PC-3 (cell line): ENCODE measurements at regions not wholly inside any gene's neighbourhood (a gene's known extent, or its start where the extent isn't known, plus 50 kb on each side); places are given as distances from the start of the nearest gene placed in this dataset.

ENCODE experiments used
- ATAC-seq: fragments of 200-7000 bp; cut with Tn5 transposase; 2 replicates; pipeline ENCODE4 v1.9.1; 2020; ENCODE audit warnings: mild to moderate bottlenecking, moderate library complexity
- BruUV-seq: library from RNA; stranded (reverse); fragments of 400-500 nt; replicated peaks from 2 replicates; lab custom pipeline; 2021; lab: Mats Ljungman, UMichigan
- CTCF ChIA-PET: fragments of 300-600 bp; sonication (Branson Sonifier 250); formaldehyde crosslinking; loops from one replicate; lab custom pipeline; 2022; ENCODE audit warnings: antibody characterized with exemption; lab: Charles Lee
- POLR2A ChIA-PET: fragments of 300-600 bp; sonication (Branson Sonifier 250); formaldehyde crosslinking; loops from one replicate; lab custom pipeline; 2022; ENCODE audit warnings: antibody characterized with exemption; ENCODE audit not compliant: unreplicated experiment; lab: Charles Lee
- DNase-seq: peaks from one replicate; pipeline ENCODE4 v3.0.0-alpha.2; 2015
- H2AFZ ChIP-seq: fragments of 300-600 bp; sonication (generic); 2 replicates; pipeline ENCODE4 v1.6.0; 2016; ENCODE audit warnings: antibody characterized with exemption, low read length
- H3F3A ChIP-seq: fragments of 300-600 bp; sonication (generic); one replicate; pipeline ENCODE4 v1.6.0; 2017; ENCODE audit warnings: antibody characterized with exemption, low read length, control low read depth, mild to moderate bottlenecking; ENCODE audit not compliant: unreplicated experiment
- H3K27ac ChIP-seq: fragments of 300-600 bp; sonication (generic); 2 replicates; pipeline ENCODE4 v1.5.1; 2016; ENCODE audit warnings: mild to moderate bottlenecking, low read length
- H3K27me3 ChIP-seq: fragments of 300-600 bp; sonication (generic); 2 replicates; pipeline ENCODE4 v1.6.1; 2016; ENCODE audit warnings: low read length, mixed read lengths
- H3K36me3 ChIP-seq: fragments of 300-600 bp; sonication (generic); 2 replicates; pipeline ENCODE4 v1.6.1; 2016; ENCODE audit warnings: low read depth, mixed run types, low read length, mixed read lengths
- H3K4me1 ChIP-seq: fragments of 300-600 bp; sonication (generic); 2 replicates; pipeline ENCODE4 v1.5.1; 2016; ENCODE audit warnings: low read length; ENCODE audit not compliant: insufficient read depth
- H3K4me2 ChIP-seq: fragments of 300-600 bp; sonication (generic); 2 replicates; pipeline ENCODE4 v1.6.0; 2016; ENCODE audit warnings: low read length
- H3K4me3 ChIP-seq: fragments of 300-600 bp; sonication (generic); 2 replicates; pipeline ENCODE4 v1.5.1; 2016; ENCODE audit warnings: mild to moderate bottlenecking, low read length, mixed read lengths
- H3K79me2 ChIP-seq: fragments of 300-600 bp; sonication (generic); 2 replicates; pipeline ENCODE4 v1.6.1; 2017; ENCODE audit warnings: low read length, mixed read lengths
- H3K9ac ChIP-seq: fragments of 300-600 bp; sonication (generic); 2 replicates; pipeline ENCODE4 v1.6.0; 2016; ENCODE audit warnings: mild to moderate bottlenecking, low read length
- H3K9me2 ChIP-seq: fragments of 300-600 bp; sonication (generic); replicated peaks from 2 replicates; pipeline ENCODE4 v1.6.1; 2016; ENCODE audit warnings: mixed run types, low read length, mixed read lengths
- H3K9me3 ChIP-seq: fragments of 300-600 bp; sonication (generic); 2 replicates; pipeline ENCODE4 v1.6.1; 2016; ENCODE audit warnings: low read length, mixed read lengths
- H4K20me1 ChIP-seq: fragments of 300-600 bp; sonication (generic); 2 replicates; pipeline ENCODE4 v1.6.1; 2016; ENCODE audit warnings: low read length, mixed read lengths
- CTCF ChIP-seq: fragments of 300-600 bp; sonication (generic); conservative IDR thresholded peaks from 2 replicates; pipeline ENCODE4 v1.5.1; 2017; ENCODE audit warnings: antibody characterized with exemption, low read depth, mild to moderate bottlenecking, low read length
- EZH2 ChIP-seq: fragments of 300-600 bp; sonication (generic); IDR thresholded peaks from one replicate; pipeline ENCODE4 v1.6.1; 2017; ENCODE audit warnings: antibody characterized with exemption, mild to moderate bottlenecking, low read length; ENCODE audit not compliant: unreplicated experiment
- EZH2phosphoT487 ChIP-seq: fragments of 300-600 bp; sonication (generic); IDR thresholded peaks from 2 replicates; pipeline ENCODE4 v1.6.1; 2018; ENCODE audit warnings: mild to moderate bottlenecking, antibody characterized with exemption, low read length, borderline replicate concordance
- intact Hi-C: fragments of 100-400 bp; cut with micrococcal nuclease; formaldehyde crosslinking; loops from 2 replicates; pipeline ENCODE4 v1.9.0; 2023

- Histone ChIP-seq H3K79me2 (no peaks in the 10 kb centered on the region), H3K27me3 (no peaks in the 10 kb centered on the region), H3K4me2 (no peak overlapping the region), H3K27ac (no peak overlapping the region), H3K36me3 (no peaks in the 10 kb centered on the region), H3F3A (no peaks in the 10 kb centered on the region), H2AFZ (no peak overlapping the region), H4K20me1 (no peaks in the 10 kb centered on the region), H3K4me3 (no peak overlapping the region), H3K4me1 (no peaks in the 10 kb centered on the region), H3K9ac (no peak overlapping the region), H3K9me3 (no peaks in the 10 kb centered on the region), H3K9me2 (no peaks in the 10 kb centered on the region)
- POLR2A ChIA-PET = no interaction called here
- intact Hi-C loops = no loop called here
- DNase-seq (no peak), ATAC-seq (no peak)
- TF ChIP-seq CTCF (no peak), EZH2 (no peak), EZH2phosphoT487 (no peak)
- no TSS peak for BruUV-seq
- CTCF ChIA-PET = no interaction called here
These were observed 229.1 kb upstream of the ADAMTS9 start for GRCh38 chr3:64916937-64917336.

- DNase-seq (no peak), ATAC-seq (no peak)
- intact Hi-C loops = no loop called here
- Histone ChIP-seq H2AFZ (no peak overlapping the region), H3K27me3 (no peaks in the 10 kb centered on the region), H3K4me3 (no peak overlapping the region), H3K9me3 (no peaks in the 10 kb centered on the region), H3K4me2 (no peak overlapping the region), H3K79me2 (no peaks in the 10 kb centered on the region), H3K9ac (no peak overlapping the region), H3K9me2 (no peaks in the 10 kb centered on the region), H3K4me1 (no peaks in the 10 kb centered on the region), H3K36me3 (no peaks in the 10 kb centered on the region), H4K20me1 (no peaks in the 10 kb centered on the region), H3K27ac (no peak overlapping the region), H3F3A (no peaks in the 10 kb centered on the region)
- BruUV-seq = no TSS peak
- POLR2A ChIA-PET = no interaction called here
- TF ChIP-seq CTCF = no peak
- no peak for TF ChIP-seq EZH2
- no peak for TF ChIP-seq EZH2phosphoT487
- CTCF ChIA-PET = no interaction called here
These were observed 228.5 kb upstream of the ADAMTS9 start for GRCh38 chr3:64916192-64916798.

- BruUV-seq = no TSS peak
- POLR2A ChIA-PET = no interaction called here
- Histone ChIP-seq H3K4me3 (no peak overlapping the region), H4K20me1 (no peaks in the 10 kb centered on the region), H3K79me2 (no peaks in the 10 kb centered on the region), H3F3A (no peaks in the 10 kb centered on the region), H3K9me2 (no peaks in the 10 kb centered on the region), H3K4me1 (no peaks in the 10 kb centered on the region), H3K36me3 (no peaks in the 10 kb centered on the region), H3K27me3 (no peaks in the 10 kb centered on the region), H2AFZ (no peak overlapping the region), H3K9me3 (no peaks in the 10 kb centered on the region), H3K4me2 (no peak overlapping the region), H3K27ac (no peak overlapping the region), H3K9ac (no peak overlapping the region)
- ATAC-seq (no peak), DNase-seq (no peak)
- CTCF ChIA-PET = no interaction called here
- intact Hi-C loops = no loop called here
- TF ChIP-seq EZH2phosphoT487 = no peak
- TF ChIP-seq EZH2 = no peak
- no peak for TF ChIP-seq CTCF
These were observed 228.0 kb upstream of the ADAMTS9 start for GRCh38 chr3:64915778-64916177.
